GM21737 (cell line): ENCODE measurements at regions not wholly inside any gene's neighbourhood (a gene's known extent, or its start where the extent isn't known, plus 50 kb on each side); places are given as distances from the start of the nearest gene placed in this dataset.

Experiments
- ATAC-seq: cut with Tn5 transposase; IDR thresholded peaks from one replicate; pipeline ENCODE4 v1.9.1; 2021; ENCODE audit warnings: mild to moderate bottlenecking, moderate library complexity; ENCODE audit not compliant: unreplicated experiment

DNA sequence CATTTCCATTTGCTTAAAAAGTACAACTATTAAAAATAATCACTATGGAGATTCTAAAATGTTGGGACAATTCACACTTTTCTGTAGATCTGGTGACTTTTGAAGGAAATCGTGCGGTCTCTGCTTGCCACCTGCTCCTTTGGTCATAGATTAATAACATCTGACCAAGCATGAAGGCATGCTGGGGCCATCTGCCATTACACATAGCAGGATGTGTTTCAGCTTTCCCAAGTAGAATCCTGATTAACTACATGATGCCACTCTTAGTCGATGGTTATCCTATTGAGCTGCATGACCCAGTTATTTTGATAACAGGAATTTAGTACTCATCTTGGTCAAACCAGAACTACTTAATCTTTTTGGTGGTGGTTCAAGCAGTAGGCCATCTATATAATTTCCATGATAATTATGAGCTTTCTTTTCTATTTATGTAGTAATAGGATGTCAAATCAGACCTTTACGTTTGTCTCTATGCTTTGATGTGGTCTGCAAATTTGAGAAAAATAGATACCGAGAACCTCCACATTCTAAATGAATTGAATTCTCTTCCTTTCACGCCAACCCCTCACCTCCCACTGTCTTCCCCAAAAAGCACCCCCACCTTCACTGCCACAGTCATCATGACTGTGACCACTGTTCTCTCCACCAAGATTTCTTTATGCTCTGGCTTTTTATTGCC is 158.1 kb downstream of the DIPK2A start:
- ATAC-seq = no peak

DNA sequence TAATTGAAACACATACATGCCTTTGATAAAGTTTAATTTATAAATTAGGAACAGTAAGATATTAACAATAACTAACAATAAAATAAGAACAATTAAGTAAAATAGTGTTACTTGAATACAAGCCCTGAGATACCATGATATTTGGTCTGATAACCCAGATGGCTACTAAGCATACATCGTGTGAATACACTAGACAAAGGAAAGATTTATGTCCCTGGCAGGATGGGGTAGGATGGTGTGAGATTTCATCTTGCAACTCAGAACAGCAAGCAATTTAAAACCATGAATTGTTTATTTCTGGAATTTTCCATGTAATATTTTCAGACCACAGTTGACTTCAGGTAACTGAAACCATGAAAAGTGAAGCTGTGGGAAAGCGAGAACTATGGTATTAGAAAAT is 169.5 kb downstream of the DIPK2A start:
- no peak for ATAC-seq

DNA sequence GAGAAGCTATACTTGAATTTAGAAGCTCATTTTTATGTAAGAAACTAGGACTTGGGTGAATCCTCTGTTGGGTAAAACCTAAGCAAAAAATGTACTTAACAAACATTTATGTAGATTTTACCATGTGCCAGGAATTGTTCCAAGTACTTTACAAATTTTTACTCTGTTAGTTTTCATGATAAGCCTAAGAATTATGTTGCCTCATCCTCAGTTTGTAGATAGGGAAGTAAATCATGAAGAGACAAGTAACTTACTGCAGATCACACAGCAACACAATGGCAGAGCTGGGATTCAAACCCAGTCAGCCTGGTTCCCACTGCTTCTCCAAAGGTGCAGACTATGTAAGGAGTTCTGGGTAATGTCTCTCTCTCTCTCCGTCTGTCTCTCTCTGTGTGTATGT is 169.9 kb downstream of the DIPK2A start:
- no peak for ATAC-seq

- no peak for ATAC-seq
Observed at GRCh38 chr3:144142151-144142840, 170.7 kb downstream of the DIPK2A start.

- ATAC-seq = no peak
Observed at GRCh38 chr3:144148356-144148755, 176.7 kb downstream of the DIPK2A start.

DNA sequence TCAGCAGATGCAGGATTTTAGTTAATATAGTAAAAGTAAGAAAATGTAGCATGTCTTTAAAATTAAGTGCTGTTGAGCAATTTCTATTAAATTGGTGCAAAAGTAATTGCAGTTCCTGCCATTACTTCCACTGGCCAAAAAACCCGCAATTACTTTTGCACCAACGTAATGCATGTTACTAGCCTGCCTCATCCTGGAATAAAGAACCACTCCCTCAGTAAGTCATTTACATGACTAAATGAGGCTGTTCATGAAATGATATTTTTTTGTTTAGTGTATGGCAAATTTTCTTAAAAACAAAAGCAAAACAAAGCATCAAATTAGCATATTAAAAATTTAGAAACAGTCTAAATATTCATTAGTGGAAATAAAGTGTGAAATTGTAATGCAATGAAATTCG is 180.4 kb downstream of the DIPK2A start:
- ATAC-seq = no peak

GRCh38 chr3:144160627-144161026 is 189.0 kb downstream of the DIPK2A start:
- ATAC-seq = no peak

GRCh38 chr3:144162042-144162441 is 190.4 kb downstream of the DIPK2A start:
- no peak for ATAC-seq

DNA sequence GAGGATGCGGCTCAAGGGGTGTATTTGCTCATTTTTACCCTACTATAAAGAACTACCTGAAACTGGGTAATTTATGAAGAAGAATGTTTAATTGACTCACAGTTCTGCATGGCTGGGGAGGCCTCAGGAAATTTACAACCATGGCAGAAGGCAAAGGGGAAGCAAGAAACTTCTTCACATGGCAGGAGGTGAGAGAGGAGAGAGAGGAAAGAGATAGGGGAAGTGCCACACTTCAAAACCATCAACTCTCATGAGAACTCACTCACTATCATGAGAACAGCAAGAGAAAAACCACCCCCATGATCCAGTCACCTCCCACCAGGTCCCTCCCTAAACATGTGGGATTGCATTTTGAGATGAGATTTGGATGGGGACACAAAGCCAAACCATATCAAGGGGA is 192.7 kb downstream of the DIPK2A start:
- no peak for ATAC-seq

DNA sequence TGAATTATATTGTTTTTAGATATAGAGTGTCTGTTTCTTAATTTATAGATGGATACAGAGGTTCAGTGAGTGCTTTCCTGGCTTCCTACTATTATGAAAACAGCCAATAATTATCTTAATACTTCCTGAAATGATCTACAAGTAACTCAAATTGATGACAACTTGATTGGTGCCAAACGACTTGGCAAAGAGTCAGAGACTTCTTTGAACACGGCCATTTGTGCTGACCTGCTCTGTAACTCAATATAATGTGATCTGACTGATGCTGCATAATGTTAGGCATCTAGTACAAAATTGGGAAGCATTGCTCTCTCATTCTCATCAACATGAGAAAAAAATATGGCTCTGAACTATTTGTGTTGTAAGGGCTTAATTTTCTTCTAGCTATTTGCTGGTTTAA is 193.9 kb downstream of the DIPK2A start:
- ATAC-seq = no peak

- ATAC-seq = no peak
Observed at GRCh38 chr3:144167634-144168033, 196.0 kb downstream of the DIPK2A start.

GRCh38 chr3:144173491-144173890 is 201.9 kb downstream of the DIPK2A start:
- no peak for ATAC-seq

DNA sequence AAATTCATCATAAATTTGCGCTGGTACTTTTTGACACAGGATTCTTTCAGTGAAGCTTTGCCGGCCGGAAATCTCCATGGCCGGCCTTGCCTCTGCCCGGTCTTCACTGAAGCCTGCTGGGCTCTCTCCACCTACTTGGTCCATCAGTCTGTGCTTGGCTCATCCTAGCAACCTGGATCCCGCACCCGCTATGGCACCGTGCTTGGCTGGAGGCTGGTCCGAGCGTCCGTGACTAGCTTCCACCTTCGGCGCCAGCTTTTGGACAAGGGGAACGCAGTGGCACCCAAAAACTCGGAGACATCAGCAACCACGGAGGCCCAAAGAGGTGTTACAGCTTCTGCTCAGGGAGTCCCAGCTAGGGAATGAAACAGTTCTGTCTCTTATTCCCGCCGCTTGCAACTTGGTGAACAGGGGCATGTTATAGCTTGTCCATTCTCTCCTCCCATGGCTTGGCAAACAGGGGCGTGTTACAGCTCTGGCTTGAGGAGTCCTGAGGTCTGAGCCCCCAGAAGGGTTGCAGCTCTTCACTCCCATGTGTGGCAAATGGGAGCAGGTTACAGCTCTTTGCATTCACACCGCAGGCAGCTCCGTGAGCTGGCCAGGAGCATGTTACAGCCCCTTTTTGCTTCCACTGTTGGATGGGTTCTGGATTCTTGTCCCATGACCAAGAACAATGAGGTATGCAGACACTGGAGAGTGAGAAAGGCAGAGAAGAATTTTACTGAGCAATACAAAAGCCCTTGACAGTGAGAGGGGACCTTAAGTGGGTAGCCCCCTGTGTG is 204.2 kb downstream of the DIPK2A start:
- no peak for ATAC-seq

DNA sequence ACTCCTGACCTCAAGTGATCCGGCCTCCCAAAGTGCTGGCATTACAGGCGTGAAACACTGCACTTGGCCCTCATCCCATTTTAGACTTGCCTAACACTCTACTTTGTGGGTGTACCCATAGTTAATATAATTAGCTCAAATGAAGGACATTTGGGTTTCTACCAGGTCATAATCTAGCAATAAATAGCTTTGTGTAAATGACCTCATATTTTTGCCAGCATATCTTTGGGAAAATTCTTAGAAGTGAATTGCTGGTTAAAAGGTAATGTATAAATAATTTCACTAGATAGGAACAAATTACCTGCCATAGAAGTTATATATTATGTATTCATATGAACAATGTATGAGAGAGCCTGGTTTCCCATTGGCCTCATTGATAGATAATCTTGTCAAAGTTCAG is 206.0 kb downstream of the DIPK2A start:
- ATAC-seq = no peak

DNA sequence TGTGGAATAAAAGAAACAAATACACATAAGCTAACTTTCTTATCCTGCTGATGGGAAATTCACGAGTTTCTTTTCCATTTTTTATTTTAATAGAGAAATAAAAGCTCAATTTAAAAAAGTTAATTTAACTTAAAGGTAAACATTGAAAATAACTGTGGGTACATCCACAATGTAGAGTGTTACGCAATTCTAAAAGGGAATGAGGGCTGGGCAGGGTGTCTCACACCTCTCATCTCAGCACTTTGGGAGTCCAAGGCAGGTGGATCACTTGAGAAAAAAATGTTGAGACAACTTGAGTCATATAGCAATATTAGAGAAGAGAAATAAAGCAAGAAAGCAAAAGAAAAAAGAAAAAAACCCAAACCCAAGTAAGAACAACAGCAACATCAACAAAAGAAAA is 207.0 kb downstream of the DIPK2A start:
- ATAC-seq = no peak

- ATAC-seq = no peak
Observed at GRCh38 chr3:144181062-144181461, 209.4 kb downstream of the DIPK2A start.

DNA sequence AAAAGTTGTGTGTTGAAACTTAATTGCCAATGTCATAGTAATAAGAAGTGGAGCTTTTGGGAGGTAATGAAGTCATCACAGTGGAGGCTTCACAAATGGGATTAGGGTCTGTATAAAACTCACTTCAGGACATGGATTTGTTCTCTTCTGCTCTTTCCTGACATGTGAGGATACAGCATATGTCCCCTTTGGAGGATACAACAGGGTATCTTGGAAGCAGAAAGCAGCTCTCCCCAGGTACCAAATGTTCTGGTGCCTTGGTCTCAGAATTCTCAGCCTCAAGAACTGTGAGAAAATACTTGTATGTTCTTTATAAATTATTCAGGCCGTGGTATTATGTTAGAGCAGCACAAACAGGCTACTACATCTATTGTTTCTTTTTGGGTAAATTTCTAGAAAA is 210.9 kb downstream of the DIPK2A start:
- no peak for ATAC-seq

GRCh38 chr3:144185276-144185675 is 213.7 kb downstream of the DIPK2A start:
- ATAC-seq = no peak

DNA sequence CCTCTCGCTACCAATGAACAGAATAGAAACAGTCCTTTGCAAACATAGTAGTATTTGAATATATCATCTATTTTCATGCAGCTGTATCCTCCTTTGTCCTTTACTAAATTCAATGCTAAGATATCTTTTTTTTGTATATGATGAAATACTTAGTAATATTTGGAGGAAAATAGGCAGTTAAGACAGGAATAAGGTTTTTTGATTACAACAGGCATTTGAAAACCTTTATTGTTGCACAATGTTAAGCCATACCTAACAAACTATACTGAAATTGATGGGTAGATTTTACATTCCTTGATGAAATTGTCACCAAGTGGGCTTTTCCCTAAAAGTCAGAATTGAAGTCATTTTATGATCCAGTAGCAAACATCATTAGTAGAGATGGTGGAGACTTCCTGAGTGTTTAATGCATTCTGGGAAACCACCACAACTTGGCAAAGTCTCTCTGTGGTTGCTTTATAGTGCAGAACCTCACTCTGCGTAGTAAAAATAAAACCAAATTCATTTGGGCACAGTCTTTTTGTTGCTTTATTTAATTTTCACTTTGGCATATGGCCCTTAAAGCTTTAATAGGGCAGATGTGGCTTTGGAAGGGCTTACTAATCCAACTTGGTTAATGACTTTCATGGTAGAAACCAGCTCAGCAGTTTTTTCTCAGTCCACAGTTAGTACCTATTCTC is 216.0 kb downstream of the DIPK2A start:
- no peak for ATAC-seq

GRCh38 chr3:144189044-144189443 is 217.4 kb downstream of the DIPK2A start:
- ATAC-seq = no peak

- no peak for ATAC-seq
Observed at GRCh38 chr3:144197116-144197515, 225.5 kb downstream of the DIPK2A start.
